Gastrocnemius medialis (tissue), 4 donors: ENCODE measurements at regions not wholly inside any gene's neighbourhood (a gene's known extent, or its start where the extent isn't known, plus 50 kb on each side); places are given as distances from the start of the nearest gene placed in this dataset.

Experiments
- ATAC-seq, 2 donors: fragments of 150-250 bp; one replicate each; pipeline ENCODE4 v1.9.1; 2016
- DNase-seq, 2 donors: peaks; one replicate each; pipeline ENCODE4 v3.0.0-alpha.2; 2019
- H3K27ac ChIP-seq, 4 donors: fragments of 200-600 bp; sonication (generic); 1 replicate in 1 of 4; 2 replicates in 3 of 4; pipeline ENCODE4 v1.5.1; 2016 to 2018; ENCODE audit warnings: mild to moderate bottlenecking in 2 of 4, moderate library complexity in 1 of 4
- H3K27me3 ChIP-seq, 3 donors: fragments of 200-600 bp; sonication (generic) in 2 of 3; 1 replicate in 1 of 3; 2 replicates in 2 of 3; pipeline versions ENCODE4 v1.5.1 to v1.6.0; 2016 to 2019; ENCODE audit warnings: mild to moderate bottlenecking in 1 of 3, moderate library complexity in 1 of 3
- H3K36me3 ChIP-seq, 2 donors: fragments of 200-600 bp; sonication (generic) in 1 of 2; one replicate each; pipeline ENCODE4 v1.5.1; 2017 to 2018
- H3K4me1 ChIP-seq, 2 donors: fragments of 200-600 bp; sonication (generic) in 1 of 2; one replicate each; pipeline ENCODE4 v1.5.1; 2016 to 2017; ENCODE audit warnings: mild to moderate bottlenecking in 2 of 2
- H3K4me3 ChIP-seq, 4 donors: fragments of 200-600 bp; sonication (generic) in 3 of 4; 1 replicate in 1 of 4; 2 replicates in 3 of 4; pipeline ENCODE4 v1.5.1; 2016 to 2019; ENCODE audit warnings: mild to moderate bottlenecking in 2 of 4
- H3K9me3 ChIP-seq, 3 donors: fragments of 200-600 bp; sonication (generic) in 2 of 3; 1 replicate in 1 of 3; 2 replicates in 2 of 3; pipeline ENCODE4 v1.5.1; 2016 to 2019
- POLR2A ChIP-seq, 2 donors: fragments of 450-650 bp; IDR thresholded peaks; one replicate each; pipeline ENCODE4 v1.6.1; 2017; ENCODE audit warnings: antibody characterized with exemption in 2 of 2, mild to moderate bottlenecking in 2 of 2, moderate library complexity in 2 of 2
- in situ Hi-C, 4 donors: fragments of 200-750 bp; cut with MboI; loops; one replicate each; pipeline versions ENCODE4 v1.15.0 to v1.8.0; 2017; ENCODE audit warnings: low sequenced_read_pairs in 4 of 4
- intact Hi-C: fragments of 100-400 bp; cut with DNase I; formaldehyde crosslinking; loops from one replicate; pipeline ENCODE4 v1.15.1; 2023; ENCODE audit warnings: low total_unique reads
- TF ChIP-seq, protein P1 (sequence below), 5 experiments: fragments of 450-650 bp in 3 of 5; fragments of 200-600 bp in 2 of 5; sonication (generic) in 2 of 5; IDR thresholded peaks in 4 of 5; conservative IDR thresholded peaks in 1 of 5; 1 replicate in 4 of 5; 2 replicates in 1 of 5; pipeline ENCODE4 v1.5.1; 2016 to 2019; ENCODE audit warnings: antibody characterized with exemption in 5 of 5, mild to moderate bottlenecking in 3 of 5, moderate library complexity in 3 of 5

DNA sequence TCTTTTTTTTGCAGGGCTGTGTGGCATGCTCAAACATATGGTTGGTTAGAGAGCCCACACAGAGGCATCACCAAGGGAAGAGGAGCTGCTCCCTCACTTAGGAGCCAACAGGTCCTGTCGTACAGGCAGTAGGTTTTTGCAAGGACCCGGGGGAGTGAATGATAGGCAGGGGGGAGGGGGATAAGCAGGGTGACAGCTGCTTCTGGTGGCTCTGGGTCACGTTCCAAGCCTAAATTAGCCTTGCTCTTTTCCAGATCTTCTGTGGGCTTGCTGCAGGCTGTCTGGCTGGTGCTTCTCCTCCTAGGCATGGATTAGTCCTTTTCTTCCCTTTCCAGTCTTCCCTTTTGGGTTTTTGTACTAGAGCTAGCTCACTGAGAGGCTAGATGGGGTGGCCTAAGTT, 117.7 kb upstream of the PODXL start:
- in situ Hi-C loops, result loop anchor here in 1 of 4 donors (25.0 kb wide), 1 partner anchor 812 kb away; no protein-coding TSS in a partner anchor
- H3K9me3 ChIP-seq, result no peaks in the 10 kb centered on the region

DNA sequence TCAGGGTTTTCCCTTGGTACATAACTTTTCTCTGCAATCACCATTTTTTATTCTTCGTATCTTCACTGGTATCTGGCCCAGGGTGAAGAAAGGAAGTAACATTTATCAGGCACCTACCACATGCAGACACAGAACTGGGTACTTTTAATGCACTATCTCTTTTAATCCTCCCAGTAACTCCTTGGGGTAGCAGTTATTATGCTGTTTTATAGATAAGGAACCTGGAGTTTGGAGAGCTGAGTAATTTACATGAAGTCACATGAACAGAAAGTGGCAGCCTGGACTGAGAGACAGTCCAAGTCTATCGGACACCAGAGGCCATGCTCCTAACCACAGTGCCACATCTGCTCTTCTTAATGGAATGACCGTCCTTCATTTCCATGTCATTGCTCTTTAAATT, 117.1 kb upstream of the PODXL start:
- DNase-seq (no peak), ATAC-seq (no peak)
- H3K4me3 ChIP-seq, result no peak overlapping the region
- no peaks in the 10 kb centered on the region for H3K36me3 ChIP-seq
- H3K9me3 ChIP-seq, result no peaks in the 10 kb centered on the region
- in situ Hi-C loops (loop anchor here in 1 of 4 donors (25.0 kb wide), 1 partner anchor 811 kb away; no protein-coding TSS in a partner anchor), intact Hi-C loops (no loop called here)
- TF ChIP-seq POLR2A (IDR thresholded peaks at IDR 0.05), result no peak
- TF ChIP-seq, protein P1, sequence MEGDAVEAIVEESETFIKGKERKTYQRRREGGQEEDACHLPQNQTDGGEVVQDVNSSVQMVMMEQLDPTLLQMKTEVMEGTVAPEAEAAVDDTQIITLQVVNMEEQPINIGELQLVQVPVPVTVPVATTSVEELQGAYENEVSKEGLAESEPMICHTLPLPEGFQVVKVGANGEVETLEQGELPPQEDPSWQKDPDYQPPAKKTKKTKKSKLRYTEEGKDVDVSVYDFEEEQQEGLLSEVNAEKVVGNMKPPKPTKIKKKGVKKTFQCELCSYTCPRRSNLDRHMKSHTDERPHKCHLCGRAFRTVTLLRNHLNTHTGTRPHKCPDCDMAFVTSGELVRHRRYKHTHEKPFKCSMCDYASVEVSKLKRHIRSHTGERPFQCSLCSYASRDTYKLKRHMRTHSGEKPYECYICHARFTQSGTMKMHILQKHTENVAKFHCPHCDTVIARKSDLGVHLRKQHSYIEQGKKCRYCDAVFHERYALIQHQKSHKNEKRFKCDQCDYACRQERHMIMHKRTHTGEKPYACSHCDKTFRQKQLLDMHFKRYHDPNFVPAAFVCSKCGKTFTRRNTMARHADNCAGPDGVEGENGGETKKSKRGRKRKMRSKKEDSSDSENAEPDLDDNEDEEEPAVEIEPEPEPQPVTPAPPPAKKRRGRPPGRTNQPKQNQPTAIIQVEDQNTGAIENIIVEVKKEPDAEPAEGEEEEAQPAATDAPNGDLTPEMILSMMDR (IDR thresholded peaks at IDR 0.05 in 4 of 5, conservative IDR thresholded peaks at IDR 0.05 in 1 of 5), result no peak
- no peak overlapping the region for H3K27ac ChIP-seq
- no peaks in the 10 kb centered on the region for H3K27me3 ChIP-seq
- H3K4me1 ChIP-seq, result peaks cover 0 to 6% of the 10 kb centered on the region in 2 donors

More for the DNA sequence above, 117.7 kb upstream of the PODXL start:
- H3K27ac ChIP-seq, result no peak overlapping the region
- peaks cover 0 to 6% of the 10 kb centered on the region in 2 donors for H3K4me1 ChIP-seq
- DNase-seq (no peak), ATAC-seq (no peak)
- TF ChIP-seq, protein P1 (IDR thresholded peaks at IDR 0.05 in 4 of 5, conservative IDR thresholded peaks at IDR 0.05 in 1 of 5), result no peak
- no peak for TF ChIP-seq POLR2A (IDR thresholded peaks at IDR 0.05)
- intact Hi-C loops, result no loop called here
- H3K4me3 ChIP-seq, result no peak overlapping the region
- H3K36me3 ChIP-seq, result no peaks in the 10 kb centered on the region
- H3K27me3 ChIP-seq, result no peaks in the 10 kb centered on the region

DNA sequence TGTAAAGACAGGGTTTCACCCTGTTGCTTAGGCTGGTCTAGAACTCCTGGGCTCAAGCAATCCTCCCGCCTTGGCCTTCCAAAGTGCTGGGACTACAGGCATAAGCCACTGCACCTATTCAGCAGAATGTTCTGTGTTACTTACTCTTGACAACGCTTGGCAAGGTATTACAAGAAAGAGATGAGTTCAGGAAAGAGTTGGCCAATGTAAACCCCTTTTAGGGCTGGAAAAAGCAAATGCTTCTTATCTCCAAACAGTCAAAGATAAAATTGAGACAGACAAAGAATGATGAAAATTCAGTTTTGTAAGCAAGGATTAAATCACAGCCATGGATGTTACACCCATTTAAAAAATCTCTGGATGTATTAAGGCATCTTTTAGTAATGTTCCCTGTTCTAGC, 114.0 kb upstream of the PODXL start:
- no peaks in the 10 kb centered on the region for H3K9me3 ChIP-seq
- no peaks in the 10 kb centered on the region for H3K27me3 ChIP-seq
- H3K27ac ChIP-seq, result no peak overlapping the region
- TF ChIP-seq, protein P1 (IDR thresholded peaks at IDR 0.05 in 4 of 5, conservative IDR thresholded peaks at IDR 0.05 in 1 of 5), result no peak
- TF ChIP-seq POLR2A (IDR thresholded peaks at IDR 0.05), result no peak
- DNase-seq, result no peak
- H3K36me3 ChIP-seq, result no peaks in the 10 kb centered on the region
- in situ Hi-C loops (loop anchor here in 1 of 4 donors (25.0 kb wide), 1 partner anchor 808 kb away; no protein-coding TSS in a partner anchor), intact Hi-C loops (no loop called here)
- no peak for ATAC-seq
- peaks cover 0 to 6% of the 10 kb centered on the region in 2 donors for H3K4me1 ChIP-seq
- H3K4me3 ChIP-seq, result no peak overlapping the region

DNA sequence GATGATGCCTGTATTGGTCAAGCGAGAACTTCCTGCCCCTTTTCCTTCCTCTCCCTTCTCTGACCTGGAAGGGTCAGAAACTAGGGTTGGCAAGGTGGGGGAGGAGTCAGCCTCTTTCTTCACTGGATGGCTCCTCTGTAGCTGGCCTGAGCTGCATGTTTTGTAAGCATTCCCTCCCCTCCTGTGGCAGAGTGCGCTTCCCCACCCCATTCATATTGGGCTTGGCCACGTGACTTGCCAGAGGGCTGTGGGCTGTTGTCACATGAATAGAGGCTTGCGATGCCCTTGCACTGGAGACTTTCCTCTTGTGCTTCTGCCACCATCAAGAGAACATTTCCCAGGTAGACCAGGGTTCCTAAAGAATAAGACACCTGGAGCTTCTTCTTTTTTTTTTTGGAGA, 111.3 kb upstream of the PODXL start:
- H3K36me3 ChIP-seq, result no peaks in the 10 kb centered on the region
- no peak for TF ChIP-seq POLR2A (IDR thresholded peaks at IDR 0.05)
- TF ChIP-seq, protein P1 (IDR thresholded peaks at IDR 0.05 in 4 of 5, conservative IDR thresholded peaks at IDR 0.05 in 1 of 5), result no peak
- DNase-seq (no peak), ATAC-seq (no peak)
- intact Hi-C loops, result no loop called here
- H3K27ac ChIP-seq, result no peak overlapping the region
- H3K9me3 ChIP-seq, result no peaks in the 10 kb centered on the region
- H3K27me3 ChIP-seq, result no peaks in the 10 kb centered on the region
- in situ Hi-C loops, result loop anchor here in 1 of 4 donors (25.0 kb wide), 1 partner anchor 805 kb away; no protein-coding TSS in a partner anchor
- H3K4me1 ChIP-seq, result no peaks in the 10 kb centered on the region
- no peak overlapping the region for H3K4me3 ChIP-seq

DNA sequence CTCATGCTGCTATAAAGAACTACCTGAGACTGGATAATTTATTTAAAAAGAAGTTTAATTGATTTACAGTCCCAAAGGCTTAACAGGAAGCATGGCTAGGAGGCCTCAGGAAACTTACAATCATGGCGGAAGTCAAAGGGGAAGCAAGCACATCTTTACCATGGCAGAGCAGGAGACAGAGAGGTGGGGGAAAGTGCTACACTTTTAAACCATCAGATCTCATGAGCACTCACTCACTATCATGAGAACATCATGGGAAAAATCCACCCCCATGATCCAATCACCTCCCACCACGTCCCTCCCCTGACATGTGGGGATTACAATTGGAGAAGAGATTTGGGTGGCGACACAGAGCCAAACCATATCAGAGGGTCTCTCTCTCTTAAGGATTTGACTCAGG, 108.6 kb upstream of the PODXL start:
- TF ChIP-seq POLR2A (IDR thresholded peaks at IDR 0.05), result no peak
- TF ChIP-seq, protein P1 (IDR thresholded peaks at IDR 0.05 in 4 of 5, conservative IDR thresholded peaks at IDR 0.05 in 1 of 5), result no peak
- intact Hi-C loops, result no loop called here
- no peak overlapping the region for H3K27ac ChIP-seq
- no peaks in the 10 kb centered on the region for H3K4me1 ChIP-seq
- no peak for DNase-seq
- no peak for ATAC-seq
- H3K36me3 ChIP-seq, result no peaks in the 10 kb centered on the region
- no peaks in the 10 kb centered on the region for H3K9me3 ChIP-seq
- no peaks in the 10 kb centered on the region for H3K27me3 ChIP-seq
- H3K4me3 ChIP-seq, result no peak overlapping the region
- in situ Hi-C loops, result loop anchor here in 1 of 4 donors (25.0 kb wide), 1 partner anchor 803 kb away; no protein-coding TSS in a partner anchor
